Endodermal cell (in vitro differentiated cells): ENCODE measurements at regions not wholly inside any gene's neighbourhood (a gene's known extent, or its start where the extent isn't known, plus 50 kb on each side); places are given as distances from the start of the nearest gene placed in this dataset.

ENCODE experiments used
- DNase-seq: peaks from one replicate; pipeline ENCODE4 v3.0.0-alpha.2; 2017
- H3K27ac ChIP-seq: 2 replicates; pipeline ENCODE4 v1.5.1; 2013; ENCODE audit warnings: mild to moderate bottlenecking, low read depth, low read length, moderate library complexity
- H3K27me3 ChIP-seq: 2 replicates; pipeline ENCODE4 v1.6.1; 2013; ENCODE audit warnings: mild to moderate bottlenecking, low read length, moderate library complexity; ENCODE audit not compliant: insufficient read depth, control insufficient read depth, poor library complexity, severe bottlenecking
- H3K36me3 ChIP-seq: 2 replicates; pipeline ENCODE4 v1.7.0; 2013; ENCODE audit warnings: mild to moderate bottlenecking, low read length, moderate library complexity; ENCODE audit not compliant: control insufficient read depth, insufficient read depth
- H3K4me1 ChIP-seq: one replicate; pipeline ENCODE4 v1.7.0; 2013; ENCODE audit warnings: low read length; ENCODE audit not compliant: control insufficient read depth, insufficient read depth
- H3K4me3 ChIP-seq: 2 replicates; pipeline ENCODE4 v1.5.1; 2013; ENCODE audit warnings: mild to moderate bottlenecking, low read length, moderate library complexity
- H3K9ac ChIP-seq: 2 replicates; pipeline ENCODE4 v1.6.1; 2013; ENCODE audit warnings: mild to moderate bottlenecking, low read length, moderate library complexity; ENCODE audit not compliant: poor library complexity, severe bottlenecking; ENCODE audit errors: extremely low read depth
- H3K9me3 ChIP-seq: 2 replicates; pipeline ENCODE4 v1.6.1; 2013; ENCODE audit warnings: mild to moderate bottlenecking, low read length, moderate library complexity; ENCODE audit not compliant: control insufficient read depth
- H3K27ac Mint-ChIP-seq: 2 replicates; pipeline ENCODE4 v1.8.0; 2020; ENCODE audit warnings: mixed read lengths
- H3K27me3 Mint-ChIP-seq: 2 replicates; pipeline ENCODE4 v1.8.0; 2021; ENCODE audit warnings: mild to moderate bottlenecking, mixed read lengths; ENCODE audit not compliant: insufficient read depth
- H3K36me3 Mint-ChIP-seq: 2 replicates; pipeline ENCODE4 v1.8.0; 2020; ENCODE audit warnings: low read depth, mixed read lengths
- H3K4me1 Mint-ChIP-seq: 2 replicates; pipeline ENCODE4 v1.8.0; 2020; ENCODE audit warnings: mixed read lengths
- H3K4me3 Mint-ChIP-seq: 2 replicates; pipeline ENCODE4 v1.8.0; 2020; ENCODE audit warnings: mild to moderate bottlenecking, moderate library complexity, mixed read lengths
- H3K9me3 Mint-ChIP-seq: 2 replicates; pipeline ENCODE4 v1.8.0; 2020; ENCODE audit warnings: mild to moderate bottlenecking, mixed read lengths
- CTCF ChIP-seq: fragments of 200-600 bp; sonication (generic); conservative IDR thresholded peaks from 2 replicates; pipeline ENCODE4 v1.5.0; 2021; ENCODE audit warnings: antibody characterized with exemption, mild to moderate bottlenecking
- WGBS, 2 experiments: methylation state at CpG; one replicate each; pipeline versions ENCODE4 v1.1.5 to v1.1.7; 2013; ENCODE audit warnings: missing lambda C conversion rate in 2 of 2, mixed read lengths in 1 of 2; ENCODE audit not compliant: insufficient coverage in 1 of 2, insufficient read length in 1 of 2; 5-methylcytosine and 5-hydroxymethylcytosine counted together

- Histone ChIP-seq H3K27me3 (no peaks in the 10 kb centered on the region), H3K27ac (no peak overlapping the region), H3K4me1 (no peaks in the 10 kb centered on the region), H3K9me3 (no peaks in the 10 kb centered on the region), H3K36me3 (no peaks in the 10 kb centered on the region), H3K4me3 (no peak overlapping the region), H3K9ac (no peak overlapping the region)
- Mint-ChIP-seq H3K36me3 (no peaks in the 10 kb centered on the region), H3K4me3 (no peak overlapping the region), H3K27me3 (no peaks in the 10 kb centered on the region), H3K27ac (no peak overlapping the region), H3K4me1 (peaks cover 2% of the 10 kb centered on the region), H3K9me3 (no peaks in the 10 kb centered on the region)
- no peak for DNase-seq
- TF ChIP-seq CTCF: no peak
Measured at GRCh38 chr3:82261637-82262036, 500.2 kb upstream of the GBE1 start.

- no peak for TF ChIP-seq CTCF
- no peak overlapping the region for H3K4me3 Mint-ChIP-seq
- Histone ChIP-seq H3K36me3 (no peaks in the 10 kb centered on the region), H3K4me3 (no peak overlapping the region), H3K27me3 (no peaks in the 10 kb centered on the region), H3K4me1 (no peaks in the 10 kb centered on the region), H3K9ac (no peak overlapping the region), H3K27ac (no peak overlapping the region), H3K9me3 (no peaks in the 10 kb centered on the region)
- no peak for DNase-seq
- no peaks in the 10 kb centered on the region for H3K27me3 Mint-ChIP-seq
- no peaks in the 10 kb centered on the region for H3K36me3 Mint-ChIP-seq
- 83 to 97% methylated on average over 1 of the region's 1 CpG for WGBS, 2 experiments
- H3K27ac Mint-ChIP-seq: no peak overlapping the region
- peaks cover 2% of the 10 kb centered on the region for H3K4me1 Mint-ChIP-seq
- no peaks in the 10 kb centered on the region for H3K9me3 Mint-ChIP-seq
Measured at GRCh38 chr3:82261013-82261412, 499.6 kb upstream of the GBE1 start.

GRCh38 chr3:82259994-82260393 is 498.5 kb upstream of the GBE1 start:
- WGBS, 2 experiments: 90% methylated on average over 4 of the region's 4 CpGs; no CpG with 5 or more reads in 1 of the 2 experiments
- Mint-ChIP-seq H3K4me3 (no peak overlapping the region), H3K36me3 (no peaks in the 10 kb centered on the region), H3K27me3 (no peaks in the 10 kb centered on the region), H3K4me1 (no peaks in the 10 kb centered on the region), H3K9me3 (no peaks in the 10 kb centered on the region), H3K27ac (no peak overlapping the region)
- H3K27me3 ChIP-seq: no peaks in the 10 kb centered on the region
- no peaks in the 10 kb centered on the region for H3K4me1 ChIP-seq
- H3K27ac ChIP-seq: no peak overlapping the region
- no peak for TF ChIP-seq CTCF
- H3K4me3 ChIP-seq: no peak overlapping the region
- H3K9ac ChIP-seq: no peak overlapping the region
- no peaks in the 10 kb centered on the region for H3K36me3 ChIP-seq
- no peak for DNase-seq
- H3K9me3 ChIP-seq: no peaks in the 10 kb centered on the region
